ENCODE measurements at regions not wholly inside any gene's neighbourhood (a gene's known extent, or its start where the extent isn't known, plus 50 kb on each side); places are given as distances from the start of the nearest gene placed in this dataset.

DNA sequence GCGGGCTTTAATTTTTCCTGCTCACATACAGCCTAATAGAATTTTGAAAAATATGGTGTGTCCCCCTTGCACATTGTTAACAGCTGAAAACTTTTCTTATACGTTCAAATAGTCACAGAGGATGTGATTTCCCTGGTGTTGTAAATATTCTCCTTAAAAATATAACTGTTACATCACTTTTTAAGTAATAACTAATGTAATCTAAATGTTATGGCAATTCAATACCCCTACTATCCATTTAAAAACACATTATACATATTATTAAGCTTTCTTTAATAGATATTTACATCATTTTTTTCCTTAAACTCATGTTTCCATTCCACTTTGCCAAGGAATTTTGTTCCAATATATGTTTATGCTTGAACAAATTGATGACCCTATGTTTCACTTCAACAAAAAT is 85.5 kb upstream of the S1PR1 start:
- TF ChIP-seq POLR2A (IDR thresholded peaks at IDR 0.05): no peak
- TF ChIP-seq, protein P1, sequence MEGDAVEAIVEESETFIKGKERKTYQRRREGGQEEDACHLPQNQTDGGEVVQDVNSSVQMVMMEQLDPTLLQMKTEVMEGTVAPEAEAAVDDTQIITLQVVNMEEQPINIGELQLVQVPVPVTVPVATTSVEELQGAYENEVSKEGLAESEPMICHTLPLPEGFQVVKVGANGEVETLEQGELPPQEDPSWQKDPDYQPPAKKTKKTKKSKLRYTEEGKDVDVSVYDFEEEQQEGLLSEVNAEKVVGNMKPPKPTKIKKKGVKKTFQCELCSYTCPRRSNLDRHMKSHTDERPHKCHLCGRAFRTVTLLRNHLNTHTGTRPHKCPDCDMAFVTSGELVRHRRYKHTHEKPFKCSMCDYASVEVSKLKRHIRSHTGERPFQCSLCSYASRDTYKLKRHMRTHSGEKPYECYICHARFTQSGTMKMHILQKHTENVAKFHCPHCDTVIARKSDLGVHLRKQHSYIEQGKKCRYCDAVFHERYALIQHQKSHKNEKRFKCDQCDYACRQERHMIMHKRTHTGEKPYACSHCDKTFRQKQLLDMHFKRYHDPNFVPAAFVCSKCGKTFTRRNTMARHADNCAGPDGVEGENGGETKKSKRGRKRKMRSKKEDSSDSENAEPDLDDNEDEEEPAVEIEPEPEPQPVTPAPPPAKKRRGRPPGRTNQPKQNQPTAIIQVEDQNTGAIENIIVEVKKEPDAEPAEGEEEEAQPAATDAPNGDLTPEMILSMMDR (IDR thresholded peaks at IDR 0.05): no peak

All from tibial nerve (tissue), 3 donors.